GM18858 (cell line): ENCODE measurements at regions not wholly inside any gene's neighbourhood (a gene's known extent, or its start where the extent isn't known, plus 50 kb on each side); places are given as distances from the start of the nearest gene placed in this dataset.

Experiments used
- ATAC-seq: cut with Tn5 transposase; IDR thresholded peaks from one replicate; pipeline ENCODE4 v1.9.1; 2021; ENCODE audit not compliant: unreplicated experiment

GRCh38 chr2:149928011-149928410 is 340.4 kb upstream of the MMADHC start:
- ATAC-seq = no peak

GRCh38 chr2:149926149-149926548 is 338.6 kb upstream of the MMADHC start:
- ATAC-seq = no peak

GRCh38 chr2:149924549-149925213 is 337.1 kb upstream of the MMADHC start:
- no peak for ATAC-seq

- ATAC-seq = no peak
These were observed 336.5 kb upstream of the MMADHC start for GRCh38 chr2:149924028-149924427.

GRCh38 chr2:149921911-149922616 is 334.5 kb upstream of the MMADHC start:
- no peak for ATAC-seq

GRCh38 chr2:149920389-149920788 is 332.8 kb upstream of the MMADHC start:
- no peak for ATAC-seq

GRCh38 chr2:149915151-149915550 is 327.6 kb upstream of the MMADHC start:
- no peak for ATAC-seq

- ATAC-seq = no peak
These were observed 321.4 kb upstream of the MMADHC start for GRCh38 chr2:149908726-149909683.

- no peak for ATAC-seq
These were observed 319.3 kb upstream of the MMADHC start for GRCh38 chr2:149906886-149907285.

GRCh38 chr2:149904352-149905175 is 317.0 kb upstream of the MMADHC start:
- ATAC-seq = no peak

GRCh38 chr2:149903626-149904025 is 316.1 kb upstream of the MMADHC start:
- no peak for ATAC-seq

- ATAC-seq = no peak
These were observed 314.5 kb upstream of the MMADHC start for GRCh38 chr2:149902081-149902480.

- ATAC-seq = no peak
These were observed 313.8 kb upstream of the MMADHC start for GRCh38 chr2:149901231-149901859.

- no peak for ATAC-seq
These were observed 311.8 kb upstream of the MMADHC start for GRCh38 chr2:149899390-149899789.

GRCh38 chr2:149894760-149895159 is 307.2 kb upstream of the MMADHC start:
- no peak for ATAC-seq

- no peak for ATAC-seq
These were observed 306.7 kb upstream of the MMADHC start for GRCh38 chr2:149894226-149894625.

GRCh38 chr2:149892563-149892962 is 305.0 kb upstream of the MMADHC start:
- no peak for ATAC-seq

GRCh38 chr2:149885946-149886345 is 298.4 kb upstream of the MMADHC start:
- no peak for ATAC-seq

GRCh38 chr2:149885468-149885867 is 297.9 kb upstream of the MMADHC start:
- ATAC-seq = no peak

GRCh38 chr2:149884871-149885270 is 297.3 kb upstream of the MMADHC start:
- no peak for ATAC-seq
